ENCODE measurements at regions not wholly inside any gene's neighbourhood (a gene's known extent, or its start where the extent isn't known, plus 50 kb on each side); places are given as distances from the start of the nearest gene placed in this dataset.

DNA sequence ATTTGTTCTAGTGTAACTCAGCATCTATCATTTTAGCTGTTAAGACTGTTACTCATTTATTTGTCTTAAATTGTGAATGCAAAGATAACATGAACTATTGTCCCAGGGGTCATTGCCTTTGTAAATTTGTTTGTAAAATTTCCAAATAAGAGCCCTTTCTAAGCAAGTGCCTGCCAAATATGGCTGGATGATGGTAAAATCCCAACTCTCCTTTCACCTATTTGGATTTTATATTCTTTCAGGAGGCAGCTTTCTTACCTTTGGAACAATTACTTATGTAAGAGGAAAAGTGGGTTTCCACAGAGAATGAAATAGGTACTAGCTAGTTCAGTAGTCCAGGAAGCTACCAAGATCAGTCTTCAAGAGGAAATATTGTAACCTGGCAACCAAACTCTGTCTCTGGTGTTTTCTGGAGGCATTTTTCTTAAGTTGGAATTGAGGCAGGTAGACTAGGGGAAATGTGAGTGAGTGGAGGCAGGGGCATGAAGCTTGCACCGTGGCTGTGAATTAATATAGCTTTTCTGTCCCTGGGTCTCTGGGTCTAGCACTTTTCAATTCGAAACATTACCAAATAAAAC is 88.5 kb upstream of the XIST start:
- TF ChIP-seq, protein P1, sequence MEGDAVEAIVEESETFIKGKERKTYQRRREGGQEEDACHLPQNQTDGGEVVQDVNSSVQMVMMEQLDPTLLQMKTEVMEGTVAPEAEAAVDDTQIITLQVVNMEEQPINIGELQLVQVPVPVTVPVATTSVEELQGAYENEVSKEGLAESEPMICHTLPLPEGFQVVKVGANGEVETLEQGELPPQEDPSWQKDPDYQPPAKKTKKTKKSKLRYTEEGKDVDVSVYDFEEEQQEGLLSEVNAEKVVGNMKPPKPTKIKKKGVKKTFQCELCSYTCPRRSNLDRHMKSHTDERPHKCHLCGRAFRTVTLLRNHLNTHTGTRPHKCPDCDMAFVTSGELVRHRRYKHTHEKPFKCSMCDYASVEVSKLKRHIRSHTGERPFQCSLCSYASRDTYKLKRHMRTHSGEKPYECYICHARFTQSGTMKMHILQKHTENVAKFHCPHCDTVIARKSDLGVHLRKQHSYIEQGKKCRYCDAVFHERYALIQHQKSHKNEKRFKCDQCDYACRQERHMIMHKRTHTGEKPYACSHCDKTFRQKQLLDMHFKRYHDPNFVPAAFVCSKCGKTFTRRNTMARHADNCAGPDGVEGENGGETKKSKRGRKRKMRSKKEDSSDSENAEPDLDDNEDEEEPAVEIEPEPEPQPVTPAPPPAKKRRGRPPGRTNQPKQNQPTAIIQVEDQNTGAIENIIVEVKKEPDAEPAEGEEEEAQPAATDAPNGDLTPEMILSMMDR (IDR thresholded peaks at IDR 0.05): no peak
- TF ChIP-seq ZSCAN18 (CRISPR knock-in tag; IDR thresholded peaks at IDR 0.05) (no peak), USF2 (CRISPR knock-in tag; IDR thresholded peaks at IDR 0.05) (no peak), EMX1 (CRISPR knock-in tag; IDR thresholded peaks at IDR 0.05) (no peak)
- TF ChIP-seq, protein P2, sequence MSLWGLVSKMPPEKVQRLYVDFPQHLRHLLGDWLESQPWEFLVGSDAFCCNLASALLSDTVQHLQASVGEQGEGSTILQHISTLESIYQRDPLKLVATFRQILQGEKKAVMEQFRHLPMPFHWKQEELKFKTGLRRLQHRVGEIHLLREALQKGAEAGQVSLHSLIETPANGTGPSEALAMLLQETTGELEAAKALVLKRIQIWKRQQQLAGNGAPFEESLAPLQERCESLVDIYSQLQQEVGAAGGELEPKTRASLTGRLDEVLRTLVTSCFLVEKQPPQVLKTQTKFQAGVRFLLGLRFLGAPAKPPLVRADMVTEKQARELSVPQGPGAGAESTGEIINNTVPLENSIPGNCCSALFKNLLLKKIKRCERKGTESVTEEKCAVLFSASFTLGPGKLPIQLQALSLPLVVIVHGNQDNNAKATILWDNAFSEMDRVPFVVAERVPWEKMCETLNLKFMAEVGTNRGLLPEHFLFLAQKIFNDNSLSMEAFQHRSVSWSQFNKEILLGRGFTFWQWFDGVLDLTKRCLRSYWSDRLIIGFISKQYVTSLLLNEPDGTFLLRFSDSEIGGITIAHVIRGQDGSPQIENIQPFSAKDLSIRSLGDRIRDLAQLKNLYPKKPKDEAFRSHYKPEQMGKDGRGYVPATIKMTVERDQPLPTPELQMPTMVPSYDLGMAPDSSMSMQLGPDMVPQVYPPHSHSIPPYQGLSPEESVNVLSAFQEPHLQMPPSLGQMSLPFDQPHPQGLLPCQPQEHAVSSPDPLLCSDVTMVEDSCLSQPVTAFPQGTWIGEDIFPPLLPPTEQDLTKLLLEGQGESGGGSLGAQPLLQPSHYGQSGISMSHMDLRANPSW (CRISPR knock-in tag; conservative IDR thresholded peaks at IDR 0.05; ENCODE audit: low read depth): no peak
